WTC11 (cell line): ENCODE measurements at regions not wholly inside any gene's neighbourhood (a gene's known extent, or its start where the extent isn't known, plus 50 kb on each side); places are given as distances from the start of the nearest gene placed in this dataset.

Experiments
- ATAC-seq: fragments of 200-7000 bp; cut with Tn5 transposase; 2 replicates; pipeline ENCODE4 v1.10.0; 2021; ENCODE audit warnings: mild to moderate bottlenecking, moderate library complexity
- CTCF ChIA-PET: fragments of 300-600 bp; sonication (Branson Sonifier 250); formaldehyde crosslinking; loops from one replicate; lab custom pipeline; 2021; ENCODE audit warnings: antibody characterized with exemption; lab: Charles Lee
- POLR2A ChIA-PET: fragments of 350-600 bp; sonication (Branson Sonifier 250); formaldehyde crosslinking; loops from one replicate; lab custom pipeline; 2021; ENCODE audit warnings: antibody characterized with exemption; lab: Charles Lee
- DNase-seq: peaks from one replicate; pipeline ENCODE4 v3.0.0; 2021; ENCODE audit warnings: low spot score
- H3K27ac Mint-ChIP-seq: 2 replicates; pipeline ENCODE4 v1.8.0; 2021; ENCODE audit warnings: mixed read lengths
- H3K27me3 Mint-ChIP-seq: 2 replicates; pipeline ENCODE4 v1.8.0; 2021; ENCODE audit warnings: low read depth, mild to moderate bottlenecking, moderate library complexity, mixed read lengths
- H3K36me3 Mint-ChIP-seq: 2 replicates; pipeline ENCODE4 v1.8.0; 2021; ENCODE audit warnings: mixed read lengths
- H3K4me1 Mint-ChIP-seq: 2 replicates; pipeline ENCODE4 v1.8.0; 2022; ENCODE audit warnings: mixed read lengths
- H3K4me3 Mint-ChIP-seq: 2 replicates; pipeline ENCODE4 v1.8.0; 2021; ENCODE audit warnings: mild to moderate bottlenecking, moderate library complexity, mixed read lengths
- H3K9me3 Mint-ChIP-seq: 2 replicates; pipeline ENCODE4 v1.8.0; 2021; ENCODE audit warnings: mixed read lengths
- AR ChIP-seq: fragments of 250-450 bp; sonication (Bioruptor Pico); IDR thresholded peaks from 2 replicates; pipeline ENCODE4 v1.9.0; 2021; ENCODE audit warnings: mild to moderate bottlenecking
- ARID4B ChIP-seq: sonication (generic); formaldehyde crosslinking; IDR thresholded peaks from 2 replicates; pipeline ENCODE4 v1.8.0; 2023; ENCODE audit warnings: missing genetic modification reagents, mild to moderate bottlenecking, borderline replicate concordance
- CTCF ChIP-seq: fragments of 200-600 bp; IDR thresholded peaks from 2 replicates; pipeline ENCODE4 v1.8.0; 2022; ENCODE audit warnings: antibody characterized with exemption
- ERG ChIP-seq: fragments of 250-450 bp; sonication (Bioruptor Pico); IDR thresholded peaks from 2 replicates; pipeline ENCODE4 v1.8.0; 2021; ENCODE audit warnings: mild to moderate bottlenecking
- ESRRA ChIP-seq: sonication (generic); formaldehyde crosslinking; IDR thresholded peaks from 2 replicates; pipeline ENCODE4 v1.8.1; 2022; ENCODE audit warnings: mild to moderate bottlenecking, missing genetic modification reagents, borderline replicate concordance
- GABPB1 ChIP-seq: sonication (generic); formaldehyde crosslinking; IDR thresholded peaks from 2 replicates; pipeline ENCODE4 v1.8.1; 2023; ENCODE audit warnings: mild to moderate bottlenecking, missing genetic modification reagents
- IRF1 ChIP-seq: sonication (generic); formaldehyde crosslinking; IDR thresholded peaks from 2 replicates; pipeline ENCODE4 v1.8.0; 2023; ENCODE audit warnings: missing genetic modification reagents
- MAX ChIP-seq: sonication (generic); formaldehyde crosslinking; IDR thresholded peaks from 2 replicates; pipeline ENCODE4 v1.8.0; 2022; ENCODE audit warnings: mild to moderate bottlenecking, missing genetic modification reagents
- MLX ChIP-seq: sonication (generic); formaldehyde crosslinking; IDR thresholded peaks from 2 replicates; pipeline ENCODE4 v1.8.1; 2023; ENCODE audit warnings: mild to moderate bottlenecking, missing genetic modification reagents, moderate library complexity
- NFE2L1 ChIP-seq: sonication (generic); formaldehyde crosslinking; IDR thresholded peaks from 2 replicates; pipeline ENCODE4 v1.8.1; 2023; ENCODE audit warnings: missing genetic modification reagents
- NFYB ChIP-seq: sonication (generic); formaldehyde crosslinking; conservative IDR thresholded peaks from 2 replicates; pipeline ENCODE4 v1.8.0; 2022; ENCODE audit warnings: low read depth, missing genetic modification reagents
- SMAD3 ChIP-seq: sonication (generic); formaldehyde crosslinking; IDR thresholded peaks from 2 replicates; pipeline ENCODE4 v1.8.0; 2022; ENCODE audit warnings: missing genetic modification reagents, mild to moderate bottlenecking, borderline replicate concordance
- STAT6 ChIP-seq: sonication (generic); formaldehyde crosslinking; conservative IDR thresholded peaks from 2 replicates; pipeline ENCODE4 v1.8.1; 2023; ENCODE audit warnings: mild to moderate bottlenecking, low read depth, missing genetic modification reagents, moderate library complexity
- ZNF121 ChIP-seq: sonication (generic); formaldehyde crosslinking; IDR thresholded peaks from 2 replicates; pipeline ENCODE4 v1.8.0; 2023; ENCODE audit warnings: missing genetic modification reagents
- ZNF263 ChIP-seq: sonication (generic); formaldehyde crosslinking; IDR thresholded peaks from 2 replicates; pipeline ENCODE4 v1.8.1; 2022; ENCODE audit warnings: low read depth, mild to moderate bottlenecking, moderate library complexity, missing genetic modification reagents
- ZNF671 ChIP-seq: fragments of 250-450 bp; sonication (Bioruptor Pico); IDR thresholded peaks from 2 replicates; pipeline ENCODE4 v1.8.0; 2021; ENCODE audit warnings: mild to moderate bottlenecking
- ZSCAN18 ChIP-seq: fragments of 250-450 bp; sonication (Bioruptor Pico); IDR thresholded peaks from 2 replicates; pipeline ENCODE4 v2.1.2; 2022; ENCODE audit warnings: mild to moderate bottlenecking, moderate library complexity

- TF ChIP-seq ARID4B (CRISPR knock-in tag) (no peak), ZNF263 (CRISPR knock-in tag) (no peak), MLX (CRISPR knock-in tag) (no peak), ZNF671 (CRISPR knock-in tag) (no peak), STAT6 (CRISPR knock-in tag) (no peak), ERG (CRISPR knock-in tag) (no peak), MAX (CRISPR knock-in tag) (no peak), SMAD3 (no peak), ZSCAN18 (CRISPR knock-in tag) (no peak), CTCF (no peak)
Measured at GRCh38 chr10:36211856-36212255, 569.8 kb upstream of the FZD8 start (continued).

- no peaks in the 10 kb centered on the region for H3K36me3 Mint-ChIP-seq
- no peak overlapping the region for H3K27ac Mint-ChIP-seq
- POLR2A ChIA-PET = no interaction called here
- ATAC-seq (no peak), DNase-seq (no peak)
- CTCF ChIA-PET = interaction anchor here (0.5 kb wide), 1 partner anchor 122 kb away, joined by 3 read pairs; no protein-coding TSS in a partner anchor
- no peaks in the 10 kb centered on the region for H3K27me3 Mint-ChIP-seq
- no peaks in the 10 kb centered on the region for H3K4me1 Mint-ChIP-seq
- no peaks in the 10 kb centered on the region for H3K9me3 Mint-ChIP-seq
- H3K4me3 Mint-ChIP-seq = no peak overlapping the region
- TF ChIP-seq NFE2L1 = no peak
- TF ChIP-seq AR (CRISPR knock-in tag) = no peak
- TF ChIP-seq ZNF121 (CRISPR knock-in tag) = no peak
- no peak for TF ChIP-seq NFYB (CRISPR knock-in tag)
- no peak for TF ChIP-seq ZNF263 (CRISPR knock-in tag)
- no peak for TF ChIP-seq ESRRA (CRISPR knock-in tag)
- TF ChIP-seq GABPB1 = no peak
- TF ChIP-seq IRF1 (CRISPR knock-in tag) = no peak
Measured at GRCh38 chr10:36209480-36209879, 567.4 kb upstream of the FZD8 start.
